SH-SY5Y (cell line): ENCODE measurements at regions not wholly inside any gene's neighbourhood (a gene's known extent, or its start where the extent isn't known, plus 50 kb on each side); places are given as distances from the start of the nearest gene placed in this dataset.

Experiments
- GATA2 ChIP-seq: IDR thresholded peaks from 2 replicates; pipeline ENCODE4 v1.6.1; 2011; ENCODE audit warnings: mild to moderate bottlenecking, low read depth, low read length
- GATA3 ChIP-seq: IDR thresholded peaks from 2 replicates; pipeline ENCODE4 v1.6.1; 2011; ENCODE audit warnings: low read depth, mild to moderate bottlenecking, low read length, moderate library complexity

DNA sequence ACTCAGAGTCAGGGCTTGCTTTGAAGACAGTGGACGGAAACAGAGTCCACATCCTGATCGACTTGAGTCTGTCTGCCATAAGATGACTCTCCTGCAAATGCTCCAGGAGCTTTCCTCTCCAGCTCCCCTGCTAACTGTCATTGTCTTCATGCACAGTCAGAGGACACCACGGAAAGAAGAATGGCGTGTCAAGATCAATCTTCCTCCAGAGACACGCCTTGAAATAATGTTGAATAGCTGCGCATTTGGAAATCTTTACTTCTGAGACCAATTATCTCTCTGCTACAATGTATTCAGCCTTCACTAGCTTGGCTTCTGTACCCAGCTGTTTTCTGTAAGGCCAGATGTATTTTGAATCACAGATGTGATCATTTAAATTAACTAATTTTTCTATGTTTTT lies 457.2 kb downstream of the CDH2 start:
- no peak for TF ChIP-seq GATA3
- TF ChIP-seq GATA2, result no peak
